ENCODE measurements at regions not wholly inside any gene's neighbourhood (a gene's known extent, or its start where the extent isn't known, plus 50 kb on each side); places are given as distances from the start of the nearest gene placed in this dataset.

DNA sequence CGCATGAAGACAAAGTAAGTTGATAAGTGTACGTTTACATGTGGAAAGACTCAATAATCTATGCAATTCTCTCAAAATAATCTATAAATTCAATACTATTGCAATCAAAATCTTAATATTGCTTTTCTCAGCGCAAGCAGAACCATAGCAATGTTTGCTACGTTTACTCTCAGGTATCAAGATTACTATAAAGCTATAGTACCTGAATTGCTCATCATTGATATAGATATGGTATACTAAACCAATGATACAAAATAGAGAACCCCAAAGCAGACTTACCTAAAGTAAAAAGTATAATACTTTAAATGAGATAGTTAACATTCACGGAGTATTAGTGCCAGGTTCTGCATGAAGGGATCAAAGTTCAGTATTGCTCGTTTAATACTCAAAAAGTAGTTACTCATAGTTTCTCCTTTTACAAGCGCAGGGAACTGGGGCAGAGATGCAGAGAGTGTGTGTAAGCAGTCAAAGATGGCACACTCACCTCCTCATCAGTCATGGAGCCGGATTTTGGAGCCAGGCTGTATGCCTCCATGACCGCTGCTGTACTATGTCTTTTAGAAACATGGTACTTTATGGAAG lies 391.0 kb upstream of the ID2 start:
- TF ChIP-seq, protein P1, sequence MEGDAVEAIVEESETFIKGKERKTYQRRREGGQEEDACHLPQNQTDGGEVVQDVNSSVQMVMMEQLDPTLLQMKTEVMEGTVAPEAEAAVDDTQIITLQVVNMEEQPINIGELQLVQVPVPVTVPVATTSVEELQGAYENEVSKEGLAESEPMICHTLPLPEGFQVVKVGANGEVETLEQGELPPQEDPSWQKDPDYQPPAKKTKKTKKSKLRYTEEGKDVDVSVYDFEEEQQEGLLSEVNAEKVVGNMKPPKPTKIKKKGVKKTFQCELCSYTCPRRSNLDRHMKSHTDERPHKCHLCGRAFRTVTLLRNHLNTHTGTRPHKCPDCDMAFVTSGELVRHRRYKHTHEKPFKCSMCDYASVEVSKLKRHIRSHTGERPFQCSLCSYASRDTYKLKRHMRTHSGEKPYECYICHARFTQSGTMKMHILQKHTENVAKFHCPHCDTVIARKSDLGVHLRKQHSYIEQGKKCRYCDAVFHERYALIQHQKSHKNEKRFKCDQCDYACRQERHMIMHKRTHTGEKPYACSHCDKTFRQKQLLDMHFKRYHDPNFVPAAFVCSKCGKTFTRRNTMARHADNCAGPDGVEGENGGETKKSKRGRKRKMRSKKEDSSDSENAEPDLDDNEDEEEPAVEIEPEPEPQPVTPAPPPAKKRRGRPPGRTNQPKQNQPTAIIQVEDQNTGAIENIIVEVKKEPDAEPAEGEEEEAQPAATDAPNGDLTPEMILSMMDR (IDR thresholded peaks at IDR 0.05), result no peak
- TF ChIP-seq POLR2A (IDR thresholded peaks at IDR 0.05), result no peak

Measured in adrenal gland (tissue), 5 donors.